Inflammatory macrophage (primary cell): ENCODE measurements at regions not wholly inside any gene's neighbourhood (a gene's known extent, or its start where the extent isn't known, plus 50 kb on each side); places are given as distances from the start of the nearest gene placed in this dataset.

Experiments used
- DNase-seq, 2 donors: peaks; one replicate each; pipeline ENCODE4 v3.0.0-alpha.2; 2020 to 2022

- DNase-seq: no peak
Observed at GRCh38 chr7:24341691-24342413, 57.9 kb downstream of the NPY start.

GRCh38 chr7:24343614-24344013 is 59.6 kb downstream of the NPY start:
- DNase-seq: no peak

- DNase-seq: no peak
Observed at GRCh38 chr7:24346129-24346528, 62.1 kb downstream of the NPY start.

- no peak for DNase-seq
Observed at GRCh38 chr7:24346716-24347115, 62.7 kb downstream of the NPY start.

- no peak for DNase-seq
Observed at GRCh38 chr7:24349339-24349738, 65.3 kb downstream of the NPY start.

GRCh38 chr7:24354456-24354855 is 70.5 kb downstream of the NPY start:
- DNase-seq: no peak

- DNase-seq: no peak
Observed at GRCh38 chr7:24356718-24357386, 72.9 kb downstream of the NPY start.

- DNase-seq: no peak
Observed at GRCh38 chr7:24361001-24361400, 77.0 kb downstream of the NPY start.

GRCh38 chr7:24365606-24366005 is 81.6 kb downstream of the NPY start:
- DNase-seq: no peak

GRCh38 chr7:24366876-24367275 is 82.9 kb downstream of the NPY start:
- DNase-seq: no peak

GRCh38 chr7:24368161-24368560 is 84.2 kb downstream of the NPY start:
- DNase-seq: no peak

GRCh38 chr7:24370541-24370940 is 86.6 kb downstream of the NPY start:
- DNase-seq: no peak

GRCh38 chr7:24372961-24373955 is 89.3 kb downstream of the NPY start:
- DNase-seq: no peak

GRCh38 chr7:24378871-24379616 is 95.1 kb downstream of the NPY start:
- DNase-seq: no peak

- DNase-seq: no peak
Observed at GRCh38 chr7:24381894-24382505, 98.0 kb downstream of the NPY start.

GRCh38 chr7:24383055-24383454 is 99.1 kb downstream of the NPY start:
- no peak for DNase-seq

GRCh38 chr7:24384362-24385030 is 100.5 kb downstream of the NPY start:
- no peak for DNase-seq

- no peak for DNase-seq
Observed at GRCh38 chr7:24388212-24388611, 104.2 kb downstream of the NPY start.

GRCh38 chr7:24390376-24391157 is 106.6 kb downstream of the NPY start:
- DNase-seq: no peak

GRCh38 chr7:24392774-24393173 is 108.8 kb downstream of the NPY start:
- DNase-seq: no peak

GRCh38 chr7:24395512-24395911 is 111.5 kb downstream of the NPY start:
- no peak for DNase-seq
